Stimulated activated CD8-positive, alpha-beta memory T cell treated with anti-CD3 and anti-CD28 coated beads, Interleukin-12 subunit alpha, Interleukin-12 subunit beta, amount 100 ng/mL, for 24 hours (primary cell): ENCODE measurements at regions not wholly inside any gene's neighbourhood (a gene's known extent, or its start where the extent isn't known, plus 50 kb on each side); places are given as distances from the start of the nearest gene placed in this dataset.
"Not testable (repeated sequence)": the region's sequence is repeated elsewhere in the genome, so short reads cannot be mapped to it uniquely, and the experiment has no call there.

Experiments
- DNase-seq: peaks from one replicate; pipeline ENCODE4 v3.0.0-alpha.2; 2020; ENCODE audit errors: extremely low read depth

DNA sequence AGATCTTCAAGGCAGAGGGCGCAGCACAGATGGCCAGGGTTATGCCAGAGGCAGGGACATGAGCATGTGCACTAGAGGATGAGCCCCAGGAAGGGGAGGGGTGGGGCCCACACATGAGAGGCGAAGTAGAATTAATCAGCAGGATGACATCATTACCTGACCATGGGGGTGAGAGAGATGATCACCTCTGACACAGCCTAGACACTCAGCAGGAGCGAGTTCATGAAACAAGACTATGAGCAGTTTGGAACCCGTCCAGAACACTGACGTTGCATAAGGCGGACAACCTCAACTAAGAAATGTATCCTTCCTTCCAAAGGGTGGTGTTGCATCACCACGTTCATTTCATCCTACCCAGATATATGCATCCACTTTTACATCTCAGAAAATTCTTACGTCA lies 446.7 kb upstream of the TENM3 start:
- no peak for DNase-seq

GRCh38 chr4:181798536-181798935 lies 444.7 kb upstream of the TENM3 start:
- no peak for DNase-seq

GRCh38 chr4:181799561-181800069 lies 443.6 kb upstream of the TENM3 start:
- no peak for DNase-seq

- no peak for DNase-seq
Measured at GRCh38 chr4:181802207-181802606, 441.0 kb upstream of the TENM3 start.

DNA sequence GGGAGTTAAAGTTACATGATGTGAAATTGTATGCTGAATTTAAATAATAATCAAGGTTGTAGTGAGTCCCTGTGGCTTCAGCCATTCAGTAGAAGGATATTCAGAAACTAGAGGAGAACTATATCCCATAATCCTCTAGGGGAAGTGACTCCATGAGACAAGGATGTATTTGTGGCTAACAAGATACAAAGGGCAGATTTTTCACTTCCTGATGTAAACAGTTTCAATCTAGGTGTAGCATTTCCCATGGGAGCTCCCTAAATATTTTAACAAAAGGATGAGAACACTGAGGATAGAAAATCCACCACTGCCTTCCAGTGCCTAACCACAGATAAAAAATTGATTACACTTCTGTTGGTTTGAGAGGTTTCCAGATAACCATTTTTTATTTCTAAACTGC lies 435.4 kb upstream of the TENM3 start:
- no peak for DNase-seq

DNA sequence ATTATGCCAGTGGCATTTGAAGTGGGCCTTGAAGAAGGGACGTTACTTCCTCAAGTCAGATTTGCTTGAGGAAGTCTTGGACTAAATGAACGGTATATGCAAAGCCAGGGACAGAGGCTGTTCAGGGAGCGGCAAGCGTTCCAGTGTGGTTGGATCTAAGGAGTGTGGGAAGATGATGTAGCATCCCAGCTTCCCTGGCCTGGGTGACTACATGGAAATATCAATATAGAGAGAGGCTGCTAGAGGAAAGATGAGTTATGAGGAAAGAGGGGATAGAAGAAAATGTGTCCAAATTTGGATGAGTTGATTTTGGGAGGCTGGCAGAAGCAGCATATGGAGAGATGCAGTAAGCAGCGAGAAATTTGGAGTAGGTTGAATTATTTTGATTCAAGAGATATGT lies 432.5 kb upstream of the TENM3 start:
- DNase-seq: no peak

DNA sequence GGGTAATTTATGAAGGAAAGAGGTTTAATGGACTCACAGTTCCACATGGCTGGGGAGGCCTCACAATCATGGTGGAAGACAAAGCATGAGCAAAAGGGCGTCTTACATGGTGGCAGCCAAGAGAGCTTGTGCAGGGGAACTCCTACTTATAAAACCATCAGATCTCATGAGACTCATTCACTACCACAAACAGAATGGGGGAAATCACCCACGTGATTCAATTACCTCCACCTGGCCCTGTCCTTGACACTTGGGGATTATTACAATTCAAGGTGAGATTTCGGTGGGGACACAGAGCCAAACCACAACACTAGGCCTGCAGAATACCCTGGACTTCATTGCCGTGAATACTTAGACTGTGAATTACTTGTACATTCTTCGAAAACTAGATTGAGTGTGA lies 431.7 kb upstream of the TENM3 start:
- DNase-seq: not testable (repeated sequence)

GRCh38 chr4:181819946-181820345 lies 423.3 kb upstream of the TENM3 start:
- DNase-seq: no peak

GRCh38 chr4:181820553-181820952 lies 422.6 kb upstream of the TENM3 start:
- no peak for DNase-seq

- no peak for DNase-seq
Measured at GRCh38 chr4:181821039-181822004, 421.9 kb upstream of the TENM3 start.

GRCh38 chr4:181822005-181822375 lies 421.2 kb upstream of the TENM3 start:
- no peak for DNase-seq

- no peak for DNase-seq
Measured at GRCh38 chr4:181823183-181823582, 420.0 kb upstream of the TENM3 start.

GRCh38 chr4:181823645-181824044 lies 419.6 kb upstream of the TENM3 start:
- no peak for DNase-seq

- DNase-seq: no peak
Measured at GRCh38 chr4:181825564-181825963, 417.6 kb upstream of the TENM3 start.

DNA sequence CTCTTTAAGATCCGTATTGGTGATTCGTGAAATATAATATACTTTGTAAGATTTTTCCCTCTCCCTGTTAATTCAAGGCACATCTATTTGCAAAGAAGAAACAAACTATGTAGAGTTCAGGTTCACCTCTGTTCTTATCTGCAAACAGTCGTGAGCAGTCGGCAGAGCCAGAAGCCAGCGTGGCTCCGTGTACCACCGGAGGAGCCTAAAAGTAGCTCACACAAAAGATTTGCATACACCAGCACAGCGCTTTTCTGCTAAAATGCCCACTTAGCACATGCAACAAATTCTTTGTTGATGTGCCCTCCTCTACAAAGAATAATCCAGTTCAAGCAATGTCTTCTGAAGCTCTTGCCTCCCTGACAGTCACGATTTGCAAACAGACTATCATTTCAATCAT lies 416.0 kb upstream of the TENM3 start:
- no peak for DNase-seq

GRCh38 chr4:181830404-181831035 lies 412.7 kb upstream of the TENM3 start:
- no peak for DNase-seq

GRCh38 chr4:181834071-181834470 lies 409.1 kb upstream of the TENM3 start:
- no peak for DNase-seq

DNA sequence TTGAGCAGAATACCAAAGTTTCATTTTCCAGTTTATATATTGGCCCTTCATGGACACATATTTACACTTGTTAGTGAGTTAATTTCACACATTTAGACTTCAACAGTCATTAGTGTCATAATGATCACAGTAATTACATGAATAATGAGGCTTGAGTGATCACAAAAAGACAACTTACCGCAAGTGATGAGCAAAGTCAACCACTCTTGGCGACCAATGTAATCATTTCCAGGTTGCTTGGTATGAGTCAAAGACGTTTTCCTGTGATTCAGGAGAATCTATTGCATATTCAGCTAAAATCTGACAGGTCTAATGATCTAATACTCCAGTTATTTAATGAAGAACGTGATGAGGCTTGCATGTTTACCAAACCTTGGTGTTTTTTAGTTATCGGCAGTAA lies 407.9 kb upstream of the TENM3 start:
- DNase-seq: no peak

- no peak for DNase-seq
Measured at GRCh38 chr4:181838253-181838652, 404.9 kb upstream of the TENM3 start.

- DNase-seq: not testable (repeated sequence)
Measured at GRCh38 chr4:181843797-181844196, 399.4 kb upstream of the TENM3 start.

DNA sequence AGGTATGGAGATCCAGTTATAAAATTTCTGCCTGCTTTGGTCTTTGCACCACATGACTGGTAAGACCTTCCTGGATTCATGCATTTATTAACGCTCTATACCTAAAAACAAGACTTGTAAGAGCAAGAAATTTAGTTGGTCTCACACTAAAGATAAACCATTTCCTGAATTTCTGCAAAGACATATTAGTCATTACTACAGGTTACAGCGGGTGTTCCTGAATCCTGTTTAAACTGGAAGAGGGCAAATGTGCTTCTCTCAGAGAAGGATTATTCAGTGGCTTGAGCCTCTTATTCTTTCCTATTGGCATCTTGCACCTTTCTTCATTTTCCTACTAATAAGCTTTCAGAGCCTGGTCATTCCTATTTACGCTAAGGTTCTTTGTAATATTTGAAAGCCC lies 397.6 kb upstream of the TENM3 start:
- no peak for DNase-seq

DNA sequence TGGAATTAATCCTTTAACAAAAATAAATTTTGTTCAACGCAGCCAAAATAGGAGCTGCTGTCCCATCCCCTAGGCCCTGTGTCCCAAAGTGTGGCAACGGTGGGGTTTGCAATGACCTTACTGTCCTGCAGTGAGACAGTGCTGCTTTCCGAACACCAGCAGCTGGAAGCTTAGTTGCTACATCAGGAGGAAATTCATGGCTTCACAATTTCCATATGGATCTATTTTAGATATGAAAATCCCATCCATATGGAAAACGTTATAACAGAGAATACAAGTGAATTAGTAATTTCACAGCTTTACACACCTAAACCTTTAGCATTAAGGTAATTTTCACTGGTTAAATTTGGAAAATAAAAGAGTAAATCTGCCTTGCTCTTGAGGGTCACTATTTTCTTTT lies 396.3 kb upstream of the TENM3 start:
- DNase-seq: no peak

GRCh38 chr4:181848357-181848756 lies 394.8 kb upstream of the TENM3 start:
- DNase-seq: no peak
